ENCODE measurements at regions not wholly inside any gene's neighbourhood (a gene's known extent, or its start where the extent isn't known, plus 50 kb on each side); places are given as distances from the start of the nearest gene placed in this dataset.

DNA sequence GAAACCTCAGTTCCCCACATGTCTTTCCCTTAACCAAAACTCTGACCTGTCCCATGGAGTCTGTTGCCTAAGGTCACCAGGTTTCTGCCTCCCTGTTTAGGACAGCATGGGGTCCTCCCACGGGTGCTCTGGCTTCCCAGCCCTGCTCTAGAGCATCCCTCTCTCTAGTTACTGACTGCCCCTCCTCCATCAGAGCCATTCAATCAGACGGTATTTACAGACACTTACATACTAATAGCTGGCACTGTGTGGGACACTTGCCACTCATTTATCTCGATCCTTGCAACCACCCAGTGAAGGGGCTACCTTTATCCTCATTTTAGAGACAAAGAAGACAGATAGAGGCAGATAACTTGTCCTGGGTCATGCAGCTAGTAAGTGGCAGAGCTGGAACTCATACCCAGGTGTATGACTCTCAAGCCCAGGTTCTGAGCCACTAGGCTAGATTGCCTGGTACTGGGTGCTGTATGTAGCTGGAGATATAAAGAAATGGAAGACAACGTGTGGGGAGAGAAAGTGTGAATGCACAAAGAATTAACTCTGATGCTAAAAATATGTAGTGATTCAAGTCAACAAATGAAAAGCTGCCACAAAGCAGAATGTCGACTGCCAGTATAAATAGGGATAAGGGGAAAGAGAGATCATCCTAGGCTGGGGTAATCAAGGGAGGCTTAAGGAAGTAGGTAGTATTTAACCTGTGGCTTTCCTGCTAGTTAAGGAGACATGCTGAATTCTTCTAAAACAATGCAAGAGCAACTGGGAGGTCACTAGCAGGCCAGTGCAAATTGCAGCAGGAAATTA, 52.5 kb upstream of the PDE8B start:
- Histone ChIP-seq H3K9me3 (ENCODE audit: control insufficient read depth in 4 of 4, low read length in 3 of 4) (no peaks in the 10 kb centered on the region), H3K27ac (ENCODE audit: low read depth in 1 of 2, low read length in 2 of 2) (no peak overlapping the region), H3K4me3 (ENCODE audit: low read depth in 1 of 3, low read length in 3 of 3) (no peak overlapping the region), H3K9ac (ENCODE audit: low read depth in 1 of 2, low read length in 2 of 2) (no peak overlapping the region), H3K27me3 (ENCODE audit: control insufficient read depth in 4 of 4, insufficient read depth in 4 of 4, low read length in 3 of 4) (no peaks in the 10 kb centered on the region), H3K36me3 (ENCODE audit: control insufficient read depth in 4 of 4, insufficient read depth in 3 of 4, low read depth in 1 of 4, low read length in 3 of 4) (no peaks in the 10 kb centered on the region), H3K4me1 (ENCODE audit: control insufficient read depth in 4 of 4, insufficient read depth in 4 of 4, low read length in 3 of 4) (no peaks in the 10 kb centered on the region)
- DNase-seq (ENCODE audit: low spot score) = no peak
- TF ChIP-seq SP1 (IDR thresholded peaks at IDR 0.05) = no peak
- TF ChIP-seq, protein P1, sequence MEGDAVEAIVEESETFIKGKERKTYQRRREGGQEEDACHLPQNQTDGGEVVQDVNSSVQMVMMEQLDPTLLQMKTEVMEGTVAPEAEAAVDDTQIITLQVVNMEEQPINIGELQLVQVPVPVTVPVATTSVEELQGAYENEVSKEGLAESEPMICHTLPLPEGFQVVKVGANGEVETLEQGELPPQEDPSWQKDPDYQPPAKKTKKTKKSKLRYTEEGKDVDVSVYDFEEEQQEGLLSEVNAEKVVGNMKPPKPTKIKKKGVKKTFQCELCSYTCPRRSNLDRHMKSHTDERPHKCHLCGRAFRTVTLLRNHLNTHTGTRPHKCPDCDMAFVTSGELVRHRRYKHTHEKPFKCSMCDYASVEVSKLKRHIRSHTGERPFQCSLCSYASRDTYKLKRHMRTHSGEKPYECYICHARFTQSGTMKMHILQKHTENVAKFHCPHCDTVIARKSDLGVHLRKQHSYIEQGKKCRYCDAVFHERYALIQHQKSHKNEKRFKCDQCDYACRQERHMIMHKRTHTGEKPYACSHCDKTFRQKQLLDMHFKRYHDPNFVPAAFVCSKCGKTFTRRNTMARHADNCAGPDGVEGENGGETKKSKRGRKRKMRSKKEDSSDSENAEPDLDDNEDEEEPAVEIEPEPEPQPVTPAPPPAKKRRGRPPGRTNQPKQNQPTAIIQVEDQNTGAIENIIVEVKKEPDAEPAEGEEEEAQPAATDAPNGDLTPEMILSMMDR (IDR thresholded peaks at IDR 0.05; ENCODE audit: low read depth, low read length, missing input control) = no peak
- no peak for TF ChIP-seq FOXA1 (IDR thresholded peaks at IDR 0.05)
- TF ChIP-seq HNF4A (conservative IDR thresholded peaks at IDR 0.05) = no peak
- TF ChIP-seq, protein P2, sequence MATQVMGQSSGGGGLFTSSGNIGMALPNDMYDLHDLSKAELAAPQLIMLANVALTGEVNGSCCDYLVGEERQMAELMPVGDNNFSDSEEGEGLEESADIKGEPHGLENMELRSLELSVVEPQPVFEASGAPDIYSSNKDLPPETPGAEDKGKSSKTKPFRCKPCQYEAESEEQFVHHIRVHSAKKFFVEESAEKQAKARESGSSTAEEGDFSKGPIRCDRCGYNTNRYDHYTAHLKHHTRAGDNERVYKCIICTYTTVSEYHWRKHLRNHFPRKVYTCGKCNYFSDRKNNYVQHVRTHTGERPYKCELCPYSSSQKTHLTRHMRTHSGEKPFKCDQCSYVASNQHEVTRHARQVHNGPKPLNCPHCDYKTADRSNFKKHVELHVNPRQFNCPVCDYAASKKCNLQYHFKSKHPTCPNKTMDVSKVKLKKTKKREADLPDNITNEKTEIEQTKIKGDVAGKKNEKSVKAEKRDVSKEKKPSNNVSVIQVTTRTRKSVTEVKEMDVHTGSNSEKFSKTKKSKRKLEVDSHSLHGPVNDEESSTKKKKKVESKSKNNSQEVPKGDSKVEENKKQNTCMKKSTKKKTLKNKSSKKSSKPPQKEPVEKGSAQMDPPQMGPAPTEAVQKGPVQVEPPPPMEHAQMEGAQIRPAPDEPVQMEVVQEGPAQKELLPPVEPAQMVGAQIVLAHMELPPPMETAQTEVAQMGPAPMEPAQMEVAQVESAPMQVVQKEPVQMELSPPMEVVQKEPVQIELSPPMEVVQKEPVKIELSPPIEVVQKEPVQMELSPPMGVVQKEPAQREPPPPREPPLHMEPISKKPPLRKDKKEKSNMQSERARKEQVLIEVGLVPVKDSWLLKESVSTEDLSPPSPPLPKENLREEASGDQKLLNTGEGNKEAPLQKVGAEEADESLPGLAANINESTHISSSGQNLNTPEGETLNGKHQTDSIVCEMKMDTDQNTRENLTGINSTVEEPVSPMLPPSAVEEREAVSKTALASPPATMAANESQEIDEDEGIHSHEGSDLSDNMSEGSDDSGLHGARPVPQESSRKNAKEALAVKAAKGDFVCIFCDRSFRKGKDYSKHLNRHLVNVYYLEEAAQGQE (IDR thresholded peaks at IDR 0.05) = no peak
- WGBS = 64% methylated on average over 5 of the region's 5 CpGs

DNA sequence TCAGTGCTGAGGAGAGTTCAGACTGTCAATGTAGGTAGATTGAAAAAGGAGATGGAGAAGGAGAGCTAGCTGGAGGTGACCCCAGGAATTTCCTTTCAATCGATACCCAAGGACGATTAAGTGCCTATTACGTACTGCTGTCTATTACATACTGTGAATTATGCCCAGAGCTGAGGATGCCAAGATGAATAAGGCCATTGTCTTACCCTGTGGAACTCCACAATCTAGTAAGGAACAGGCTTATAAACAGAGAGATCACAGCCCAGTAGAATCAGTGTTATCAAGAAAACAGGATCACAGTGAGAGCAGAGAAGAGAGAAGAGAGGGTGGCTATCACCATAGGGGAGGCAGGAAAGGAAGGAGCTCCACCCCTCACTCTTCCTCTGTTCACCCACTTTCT, 54.1 kb upstream of the PDE8B start:
- peaks cover 0 to 4% (median 0%) of the 10 kb centered on the region in 4 donors for H3K36me3 ChIP-seq (ENCODE audit: control insufficient read depth in 4 of 4, insufficient read depth in 3 of 4, low read depth in 1 of 4, low read length in 3 of 4)
- no peaks in the 10 kb centered on the region for H3K4me1 ChIP-seq (ENCODE audit: control insufficient read depth in 4 of 4, insufficient read depth in 4 of 4, low read length in 3 of 4)
- no peaks in the 10 kb centered on the region for H3K27me3 ChIP-seq (ENCODE audit: control insufficient read depth in 4 of 4, insufficient read depth in 4 of 4, low read length in 3 of 4)
- no peak overlapping the region for H3K4me3 ChIP-seq (ENCODE audit: low read depth in 1 of 3, low read length in 3 of 3)
- H3K9me3 ChIP-seq (ENCODE audit: control insufficient read depth in 4 of 4, low read length in 3 of 4) = no peaks in the 10 kb centered on the region
- WGBS = 94% methylated on average over 3 of the region's 3 CpGs
- DNase-seq (ENCODE audit: low spot score) = no peak
- H3K9ac ChIP-seq (ENCODE audit: low read depth in 1 of 2, low read length in 2 of 2) = no peak overlapping the region
- no peak overlapping the region for H3K27ac ChIP-seq (ENCODE audit: low read depth in 1 of 2, low read length in 2 of 2)
- TF ChIP-seq EGR1 (IDR thresholded peaks at IDR 0.05; ENCODE audit: low read depth in 2 of 2) = no peak
- no peak for TF ChIP-seq TAF1 (conservative IDR thresholded peaks at IDR 0.05)
- TF ChIP-seq SP1 (IDR thresholded peaks at IDR 0.05) = no peak
- no peak for TF ChIP-seq GABPA (IDR thresholded peaks at IDR 0.05 in 1 of 2, conservative IDR thresholded peaks at IDR 0.05 in 1 of 2)
- TF ChIP-seq RXRA (IDR thresholded peaks at IDR 0.05) = no peak
- TF ChIP-seq, protein P3, sequence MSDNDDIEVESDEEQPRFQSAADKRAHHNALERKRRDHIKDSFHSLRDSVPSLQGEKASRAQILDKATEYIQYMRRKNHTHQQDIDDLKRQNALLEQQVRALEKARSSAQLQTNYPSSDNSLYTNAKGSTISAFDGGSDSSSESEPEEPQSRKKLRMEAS (IDR thresholded peaks at IDR 0.05) = no peak
- no peak for TF ChIP-seq NR2F2 (IDR thresholded peaks at IDR 0.05)
- no peak for TF ChIP-seq HNF4G (IDR thresholded peaks at IDR 0.05)
- TF ChIP-seq YY1 (IDR thresholded peaks at IDR 0.05) = no peak
- TF ChIP-seq JUND (IDR thresholded peaks at IDR 0.05) = no peak
- TF ChIP-seq, protein P4, sequence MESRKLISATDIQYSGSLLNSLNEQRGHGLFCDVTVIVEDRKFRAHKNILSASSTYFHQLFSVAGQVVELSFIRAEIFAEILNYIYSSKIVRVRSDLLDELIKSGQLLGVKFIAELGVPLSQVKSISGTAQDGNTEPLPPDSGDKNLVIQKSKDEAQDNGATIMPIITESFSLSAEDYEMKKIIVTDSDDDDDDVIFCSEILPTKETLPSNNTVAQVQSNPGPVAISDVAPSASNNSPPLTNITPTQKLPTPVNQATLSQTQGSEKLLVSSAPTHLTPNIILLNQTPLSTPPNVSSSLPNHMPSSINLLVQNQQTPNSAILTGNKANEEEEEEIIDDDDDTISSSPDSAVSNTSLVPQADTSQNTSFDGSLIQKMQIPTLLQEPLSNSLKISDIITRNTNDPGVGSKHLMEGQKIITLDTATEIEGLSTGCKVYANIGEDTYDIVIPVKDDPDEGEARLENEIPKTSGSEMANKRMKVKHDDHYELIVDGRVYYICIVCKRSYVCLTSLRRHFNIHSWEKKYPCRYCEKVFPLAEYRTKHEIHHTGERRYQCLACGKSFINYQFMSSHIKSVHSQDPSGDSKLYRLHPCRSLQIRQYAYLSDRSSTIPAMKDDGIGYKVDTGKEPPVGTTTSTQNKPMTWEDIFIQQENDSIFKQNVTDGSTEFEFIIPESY (IDR thresholded peaks at IDR 0.05) = no peak
- TF ChIP-seq, protein P2 (IDR thresholded peaks at IDR 0.05) = no peak
- TF ChIP-seq FOXA1 (IDR thresholded peaks at IDR 0.05) = no peak
- TF ChIP-seq RAD21 (IDR thresholded peaks at IDR 0.05) = no peak
- TF ChIP-seq, protein P5, sequence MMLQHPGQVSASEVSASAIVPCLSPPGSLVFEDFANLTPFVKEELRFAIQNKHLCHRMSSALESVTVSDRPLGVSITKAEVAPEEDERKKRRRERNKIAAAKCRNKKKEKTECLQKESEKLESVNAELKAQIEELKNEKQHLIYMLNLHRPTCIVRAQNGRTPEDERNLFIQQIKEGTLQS (IDR thresholded peaks at IDR 0.05) = no peak
- TF ChIP-seq, protein P1 (IDR thresholded peaks at IDR 0.05; ENCODE audit: low read depth, low read length, missing input control) = no peak
- TF ChIP-seq HNF4A (conservative IDR thresholded peaks at IDR 0.05) = no peak

Measured in liver (tissue), 8 donors.